ENCODE measurements at regions not wholly inside any gene's neighbourhood (a gene's known extent, or its start where the extent isn't known, plus 50 kb on each side); places are given as distances from the start of the nearest gene placed in this dataset.
A peak's percentile ranks its signal among the peaks of the same experiment; 100 is the strongest.

DNA sequence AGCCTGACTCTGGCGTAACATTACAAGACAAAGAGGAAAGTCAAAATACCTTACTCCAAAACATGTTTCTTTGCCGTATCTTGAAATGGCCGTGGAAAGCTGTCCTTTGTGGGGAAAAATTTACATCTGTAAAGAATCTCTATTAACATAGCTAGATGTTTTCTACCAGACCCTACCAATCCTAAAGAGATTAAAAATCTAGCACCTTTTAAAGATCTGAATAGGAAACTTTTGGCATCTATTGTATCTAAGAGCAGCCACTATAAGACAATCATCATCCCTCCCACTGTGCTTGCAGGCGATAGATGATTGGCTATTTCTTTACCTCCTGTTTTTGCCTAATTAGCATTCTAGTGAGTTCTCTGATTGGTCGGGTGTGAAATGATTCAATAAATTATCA, 82.5 kb upstream of the SNCAIP start:
- Histone ChIP-seq H2BK5ac (ENCODE audit: insufficient read length, low read length) (no peak overlapping the region), H3K27ac (ENCODE audit: insufficient read length, low read depth, low read length) (no peak overlapping the region), H3K23me2 (ENCODE audit: insufficient read length, low read depth, low read length, poor library complexity, severe bottlenecking) (no peaks in the 10 kb centered on the region), H2BK12ac (ENCODE audit: insufficient read length, low read depth, low read length) (no peak overlapping the region), H3K79me2 (ENCODE audit: insufficient read depth, low read length) (no peaks in the 10 kb centered on the region), H3K56ac (ENCODE audit: insufficient read length, low read depth, low read length) (no peak overlapping the region), H4K5ac (ENCODE audit: insufficient read length, low read depth, low read length) (no peak overlapping the region), H3K18ac (ENCODE audit: insufficient read length, low read depth, low read length) (no peak overlapping the region), H3K9ac (ENCODE audit: extremely low read depth, insufficient read length, low read length) (no peak overlapping the region), H3K4me2 (ENCODE audit: insufficient read depth, insufficient read length, low read length) (no peak overlapping the region), H2BK15ac (ENCODE audit: low read depth, low read length) (no peak overlapping the region), H4K8ac (replicated peaks; ENCODE audit: insufficient read length, low read depth, low read length) (no peak overlapping the region), H3K79me1 (ENCODE audit: insufficient read depth, low read depth, low read length, poor library complexity, severe bottlenecking) (no peaks in the 10 kb centered on the region), H2BK120ac (ENCODE audit: low read depth, low read length, poor library complexity, severe bottlenecking) (no peak overlapping the region), H3K9me3 (ENCODE audit: control insufficient read depth, low read depth, low read length) (no peaks in the 10 kb centered on the region), H2AFZ (ENCODE audit: low read length) (no peak overlapping the region), H3T11ph (ENCODE audit: low read length) (no peak overlapping the region), H3K14ac (ENCODE audit: insufficient read depth, low read length) (no peak overlapping the region), H4K91ac (ENCODE audit: insufficient read length, low read depth, low read length) (no peak overlapping the region), H2AK5ac (ENCODE audit: insufficient read length, low read length) (no peak overlapping the region), H3K4me1 (ENCODE audit: insufficient read depth, low read length) (no peaks in the 10 kb centered on the region; the same call in 1 of the 2 replicates), H3K4ac (ENCODE audit: low read depth, low read length) (no peak overlapping the region), H4K20me1 (ENCODE audit: control insufficient read depth, insufficient read depth, insufficient read length) (no peaks in the 10 kb centered on the region), H3K27me3 (ENCODE audit: insufficient read depth, low read length) (no peaks in the 10 kb centered on the region), H2BK20ac (ENCODE audit: low read depth, low read length, poor library complexity, severe bottlenecking) (no peak overlapping the region), H3K23ac (ENCODE audit: insufficient read length, low read depth, low read length) (no peak overlapping the region)
- peak overlapping the region in 1 of 3 experiments; percentile 57; a peak in 2 of 7 replicates for H3K27ac Mint-ChIP-seq
- TF ChIP-seq, protein P1, sequence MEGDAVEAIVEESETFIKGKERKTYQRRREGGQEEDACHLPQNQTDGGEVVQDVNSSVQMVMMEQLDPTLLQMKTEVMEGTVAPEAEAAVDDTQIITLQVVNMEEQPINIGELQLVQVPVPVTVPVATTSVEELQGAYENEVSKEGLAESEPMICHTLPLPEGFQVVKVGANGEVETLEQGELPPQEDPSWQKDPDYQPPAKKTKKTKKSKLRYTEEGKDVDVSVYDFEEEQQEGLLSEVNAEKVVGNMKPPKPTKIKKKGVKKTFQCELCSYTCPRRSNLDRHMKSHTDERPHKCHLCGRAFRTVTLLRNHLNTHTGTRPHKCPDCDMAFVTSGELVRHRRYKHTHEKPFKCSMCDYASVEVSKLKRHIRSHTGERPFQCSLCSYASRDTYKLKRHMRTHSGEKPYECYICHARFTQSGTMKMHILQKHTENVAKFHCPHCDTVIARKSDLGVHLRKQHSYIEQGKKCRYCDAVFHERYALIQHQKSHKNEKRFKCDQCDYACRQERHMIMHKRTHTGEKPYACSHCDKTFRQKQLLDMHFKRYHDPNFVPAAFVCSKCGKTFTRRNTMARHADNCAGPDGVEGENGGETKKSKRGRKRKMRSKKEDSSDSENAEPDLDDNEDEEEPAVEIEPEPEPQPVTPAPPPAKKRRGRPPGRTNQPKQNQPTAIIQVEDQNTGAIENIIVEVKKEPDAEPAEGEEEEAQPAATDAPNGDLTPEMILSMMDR (conservative IDR thresholded peaks at IDR 0.05) = no peak
- H3K27me3 Mint-ChIP-seq (ENCODE audit: low read depth) = no peaks in the 10 kb centered on the region
- no peaks in the 10 kb centered on the region for H3K9me3 Mint-ChIP-seq
- peaks cover 21% of the 10 kb centered on the region in 2 experiments for H3K4me1 Mint-ChIP-seq
- no CpG with 5 or more reads among the region's 5 CpGs for whole genome bisulfite sequencing (ENCODE audit: extremely low coverage, insufficient read length, low lambda C conversion rate)
- H3K36me3 Mint-ChIP-seq (ENCODE audit: insufficient read depth in 1 of 3, low read depth in 3 of 3) = no peaks in the 10 kb centered on the region
- no peak overlapping the region for H3K4me3 Mint-ChIP-seq
- DNase-seq = no peak

All from H9 (cell line).